Endodermal cell (in vitro differentiated cells): ENCODE measurements at regions not wholly inside any gene's neighbourhood (a gene's known extent, or its start where the extent isn't known, plus 50 kb on each side); places are given as distances from the start of the nearest gene placed in this dataset.

Experiments
- DNase-seq: peaks from one replicate; pipeline ENCODE4 v3.0.0-alpha.2; 2017
- H3K27ac ChIP-seq: 2 replicates; pipeline ENCODE4 v1.5.1; 2013; ENCODE audit warnings: mild to moderate bottlenecking, low read depth, low read length, moderate library complexity
- H3K27me3 ChIP-seq: 2 replicates; pipeline ENCODE4 v1.6.1; 2013; ENCODE audit warnings: mild to moderate bottlenecking, low read length, moderate library complexity; ENCODE audit not compliant: insufficient read depth, control insufficient read depth, poor library complexity, severe bottlenecking
- H3K36me3 ChIP-seq: 2 replicates; pipeline ENCODE4 v1.7.0; 2013; ENCODE audit warnings: mild to moderate bottlenecking, low read length, moderate library complexity; ENCODE audit not compliant: control insufficient read depth, insufficient read depth
- H3K4me1 ChIP-seq: one replicate; pipeline ENCODE4 v1.7.0; 2013; ENCODE audit warnings: low read length; ENCODE audit not compliant: control insufficient read depth, insufficient read depth
- H3K4me3 ChIP-seq: 2 replicates; pipeline ENCODE4 v1.5.1; 2013; ENCODE audit warnings: mild to moderate bottlenecking, low read length, moderate library complexity
- H3K9ac ChIP-seq: 2 replicates; pipeline ENCODE4 v1.6.1; 2013; ENCODE audit warnings: mild to moderate bottlenecking, low read length, moderate library complexity; ENCODE audit not compliant: poor library complexity, severe bottlenecking; ENCODE audit errors: extremely low read depth
- H3K9me3 ChIP-seq: 2 replicates; pipeline ENCODE4 v1.6.1; 2013; ENCODE audit warnings: mild to moderate bottlenecking, low read length, moderate library complexity; ENCODE audit not compliant: control insufficient read depth
- H3K27ac Mint-ChIP-seq: 2 replicates; pipeline ENCODE4 v1.8.0; 2020; ENCODE audit warnings: mixed read lengths
- H3K27me3 Mint-ChIP-seq: 2 replicates; pipeline ENCODE4 v1.8.0; 2021; ENCODE audit warnings: mild to moderate bottlenecking, mixed read lengths; ENCODE audit not compliant: insufficient read depth
- H3K36me3 Mint-ChIP-seq: 2 replicates; pipeline ENCODE4 v1.8.0; 2020; ENCODE audit warnings: low read depth, mixed read lengths
- H3K4me1 Mint-ChIP-seq: 2 replicates; pipeline ENCODE4 v1.8.0; 2020; ENCODE audit warnings: mixed read lengths
- H3K4me3 Mint-ChIP-seq: 2 replicates; pipeline ENCODE4 v1.8.0; 2020; ENCODE audit warnings: mild to moderate bottlenecking, moderate library complexity, mixed read lengths
- H3K9me3 Mint-ChIP-seq: 2 replicates; pipeline ENCODE4 v1.8.0; 2020; ENCODE audit warnings: mild to moderate bottlenecking, mixed read lengths
- CTCF ChIP-seq: fragments of 200-600 bp; sonication (generic); conservative IDR thresholded peaks from 2 replicates; pipeline ENCODE4 v1.5.0; 2021; ENCODE audit warnings: antibody characterized with exemption, mild to moderate bottlenecking
- WGBS, 2 experiments: methylation state at CpG; one replicate each; pipeline versions ENCODE4 v1.1.5 to v1.1.7; 2013; ENCODE audit warnings: missing lambda C conversion rate in 2 of 2, mixed read lengths in 1 of 2; ENCODE audit not compliant: insufficient coverage in 1 of 2, insufficient read length in 1 of 2; 5-methylcytosine and 5-hydroxymethylcytosine counted together

GRCh38 chr3:157695586-157695985 lies 192.4 kb upstream of the VEPH1 start:
- Histone ChIP-seq H3K4me1 (no peaks in the 10 kb centered on the region), H3K27ac (no peak overlapping the region), H3K4me3 (no peak overlapping the region), H3K27me3 (no peaks in the 10 kb centered on the region), H3K9ac (no peak overlapping the region), H3K9me3 (no peaks in the 10 kb centered on the region), H3K36me3 (no peaks in the 10 kb centered on the region)
- Mint-ChIP-seq H3K4me3 (no peak overlapping the region), H3K27ac (no peak overlapping the region), H3K36me3 (no peaks in the 10 kb centered on the region), H3K4me1 (peaks cover 4% of the 10 kb centered on the region), H3K27me3 (no peaks in the 10 kb centered on the region), H3K9me3 (peaks cover 3% of the 10 kb centered on the region)
- no peak for DNase-seq
- TF ChIP-seq CTCF = no peak

GRCh38 chr3:157695103-157695502 lies 191.9 kb upstream of the VEPH1 start:
- H3K27me3 Mint-ChIP-seq = no peaks in the 10 kb centered on the region
- H3K4me3 ChIP-seq = no peak overlapping the region
- 95 to 100% methylated on average over 1 to 2 of the region's 2 CpGs for WGBS, 2 experiments
- no peak for TF ChIP-seq CTCF
- H3K9me3 Mint-ChIP-seq = peaks cover 7% of the 10 kb centered on the region
- no peaks in the 10 kb centered on the region for H3K27me3 ChIP-seq
- no peak overlapping the region for H3K4me3 Mint-ChIP-seq
- DNase-seq = no peak
- H3K4me1 ChIP-seq = no peaks in the 10 kb centered on the region
- no peaks in the 10 kb centered on the region for H3K36me3 Mint-ChIP-seq
- H3K4me1 Mint-ChIP-seq = no peaks in the 10 kb centered on the region
- H3K9ac ChIP-seq = no peak overlapping the region
- H3K27ac Mint-ChIP-seq = no peak overlapping the region
- no peaks in the 10 kb centered on the region for H3K36me3 ChIP-seq
- H3K9me3 ChIP-seq = no peaks in the 10 kb centered on the region
- no peak overlapping the region for H3K27ac ChIP-seq

- no peaks in the 10 kb centered on the region for H3K4me1 ChIP-seq
- no peak for TF ChIP-seq CTCF
- Mint-ChIP-seq H3K9me3 (peaks cover 16% of the 10 kb centered on the region), H3K4me1 (no peaks in the 10 kb centered on the region), H3K27ac (no peak overlapping the region), H3K36me3 (no peaks in the 10 kb centered on the region), H3K4me3 (no peak overlapping the region), H3K27me3 (no peaks in the 10 kb centered on the region)
- no peaks in the 10 kb centered on the region for H3K27me3 ChIP-seq
- no peak overlapping the region for H3K4me3 ChIP-seq
- no peaks in the 10 kb centered on the region for H3K36me3 ChIP-seq
- H3K9ac ChIP-seq = no peak overlapping the region
- WGBS, 2 experiments = no CpG with 5 or more reads among the region's 1 CpG
- DNase-seq = no peak
- H3K27ac ChIP-seq = no peak overlapping the region
- no peaks in the 10 kb centered on the region for H3K9me3 ChIP-seq
Measured at GRCh38 chr3:157693762-157694161, 190.5 kb upstream of the VEPH1 start.
